ENCODE measurements at regions not wholly inside any gene's neighbourhood (a gene's known extent, or its start where the extent isn't known, plus 50 kb on each side); places are given as distances from the start of the nearest gene placed in this dataset.
"Not testable (repeated sequence)": the region's sequence is repeated elsewhere in the genome, so short reads cannot be mapped to it uniquely, and the experiment has no call there.

GRCh38 chr17:21551081-21551881 is 141.0 kb upstream of the KCNJ18 start:
- peak; percentile 97 for DNase-seq (ENCODE audit: low spot score)

- not testable (repeated sequence) for DNase-seq (ENCODE audit: low spot score)
These were observed 133.4 kb upstream of the KCNJ18 start for GRCh38 chr17:21558921-21559320.

- no peak for DNase-seq (ENCODE audit: low spot score)
These were observed 128.1 kb upstream of the KCNJ18 start for GRCh38 chr17:21564262-21564661.

- DNase-seq (ENCODE audit: low spot score) = not testable (repeated sequence)
These were observed 127.6 kb upstream of the KCNJ18 start for GRCh38 chr17:21564757-21565156.

- DNase-seq (ENCODE audit: low spot score) = not testable (repeated sequence)
These were observed 121.9 kb upstream of the KCNJ18 start for GRCh38 chr17:21570427-21570826.

GRCh38 chr17:21572148-21572547 is 120.2 kb upstream of the KCNJ18 start:
- not testable (repeated sequence) for DNase-seq (ENCODE audit: low spot score)

GRCh38 chr17:21573271-21573960 is 118.9 kb upstream of the KCNJ18 start:
- DNase-seq (ENCODE audit: low spot score) = not testable (repeated sequence)

- DNase-seq (ENCODE audit: low spot score) = peak; percentile 22
These were observed 118.2 kb upstream of the KCNJ18 start for GRCh38 chr17:21573961-21574610.

GRCh38 chr17:21574611-21575255 is 117.6 kb upstream of the KCNJ18 start:
- DNase-seq (ENCODE audit: low spot score) = not testable (repeated sequence)

- DNase-seq (ENCODE audit: low spot score) = not testable (repeated sequence)
These were observed 113.5 kb upstream of the KCNJ18 start for GRCh38 chr17:21578783-21579182.

GRCh38 chr17:21592774-21593173 is 99.5 kb upstream of the KCNJ18 start:
- no peak for DNase-seq (ENCODE audit: low spot score)

- DNase-seq (ENCODE audit: low spot score) = not testable (repeated sequence)
These were observed 98.7 kb upstream of the KCNJ18 start for GRCh38 chr17:21593452-21594105.

- no peak for DNase-seq (ENCODE audit: low spot score)
These were observed 97.2 kb upstream of the KCNJ18 start for GRCh38 chr17:21595086-21595485.

GRCh38 chr17:21602176-21602575 is 90.1 kb upstream of the KCNJ18 start:
- DNase-seq (ENCODE audit: low spot score) = no peak

- not testable (repeated sequence) for DNase-seq (ENCODE audit: low spot score)
These were observed 89.0 kb upstream of the KCNJ18 start for GRCh38 chr17:21603292-21603691.

- DNase-seq (ENCODE audit: low spot score) = not testable (repeated sequence)
These were observed 80.9 kb upstream of the KCNJ18 start for GRCh38 chr17:21611443-21611842.

- not testable (repeated sequence) for DNase-seq (ENCODE audit: low spot score)
These were observed 79.9 kb upstream of the KCNJ18 start for GRCh38 chr17:21612123-21613070.

- no peak for DNase-seq (ENCODE audit: low spot score)
These were observed 79.3 kb upstream of the KCNJ18 start for GRCh38 chr17:21613071-21613429.

- not testable (repeated sequence) for DNase-seq (ENCODE audit: low spot score)
These were observed 65.3 kb upstream of the KCNJ18 start for GRCh38 chr17:21626987-21627386.

Data from AG08396 (cell line).